ENCODE measurements at regions not wholly inside any gene's neighbourhood (a gene's known extent, or its start where the extent isn't known, plus 50 kb on each side); places are given as distances from the start of the nearest gene placed in this dataset.
"Not testable (repeated sequence)": the region's sequence is repeated elsewhere in the genome, so short reads cannot be mapped to it uniquely, and the experiment has no call there.

DNA sequence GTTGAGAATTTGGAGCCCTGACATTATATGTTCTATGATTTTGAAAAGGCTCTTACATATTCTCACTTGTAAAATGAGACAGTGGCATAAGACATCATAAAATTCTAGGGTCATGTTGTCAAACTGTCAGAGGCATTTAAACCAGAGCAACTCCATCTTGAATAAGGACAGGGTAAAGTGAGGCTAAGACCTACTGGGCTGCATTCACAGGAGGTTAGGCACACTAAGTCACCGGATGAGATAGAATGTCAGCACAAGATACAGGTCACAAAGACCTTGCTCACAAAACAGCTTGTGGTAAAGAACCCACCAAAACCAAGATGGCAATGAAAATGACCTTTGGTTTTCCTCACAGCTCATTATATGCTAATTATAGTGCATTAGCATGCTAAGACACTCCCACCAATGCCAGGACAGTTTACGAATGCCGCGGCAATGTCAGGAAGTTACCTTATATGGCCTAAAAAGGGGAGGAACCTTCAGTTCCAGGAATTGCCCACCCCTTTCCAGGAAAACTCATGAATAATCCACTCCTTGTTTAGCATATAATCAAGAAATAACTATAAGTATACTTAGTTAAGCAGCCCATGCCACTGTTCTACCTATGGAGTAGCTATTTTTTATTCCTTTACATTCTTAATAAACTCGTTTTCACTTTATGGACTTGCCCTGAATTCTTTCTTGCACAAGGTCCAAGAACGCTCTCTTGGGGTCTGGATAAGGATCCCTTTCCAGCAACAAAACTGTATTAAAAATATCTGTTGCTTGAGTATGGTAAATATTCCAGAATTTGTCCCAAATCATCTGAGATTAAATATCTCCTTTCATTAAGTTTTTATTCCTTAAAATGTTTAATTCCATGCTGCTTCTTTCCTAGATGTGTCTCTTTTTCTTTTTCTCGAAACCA is 406.4 kb downstream of the METTL4 start:
- DNase-seq (ENCODE audit: low read depth) = no peak
- TF ChIP-seq, protein P1, sequence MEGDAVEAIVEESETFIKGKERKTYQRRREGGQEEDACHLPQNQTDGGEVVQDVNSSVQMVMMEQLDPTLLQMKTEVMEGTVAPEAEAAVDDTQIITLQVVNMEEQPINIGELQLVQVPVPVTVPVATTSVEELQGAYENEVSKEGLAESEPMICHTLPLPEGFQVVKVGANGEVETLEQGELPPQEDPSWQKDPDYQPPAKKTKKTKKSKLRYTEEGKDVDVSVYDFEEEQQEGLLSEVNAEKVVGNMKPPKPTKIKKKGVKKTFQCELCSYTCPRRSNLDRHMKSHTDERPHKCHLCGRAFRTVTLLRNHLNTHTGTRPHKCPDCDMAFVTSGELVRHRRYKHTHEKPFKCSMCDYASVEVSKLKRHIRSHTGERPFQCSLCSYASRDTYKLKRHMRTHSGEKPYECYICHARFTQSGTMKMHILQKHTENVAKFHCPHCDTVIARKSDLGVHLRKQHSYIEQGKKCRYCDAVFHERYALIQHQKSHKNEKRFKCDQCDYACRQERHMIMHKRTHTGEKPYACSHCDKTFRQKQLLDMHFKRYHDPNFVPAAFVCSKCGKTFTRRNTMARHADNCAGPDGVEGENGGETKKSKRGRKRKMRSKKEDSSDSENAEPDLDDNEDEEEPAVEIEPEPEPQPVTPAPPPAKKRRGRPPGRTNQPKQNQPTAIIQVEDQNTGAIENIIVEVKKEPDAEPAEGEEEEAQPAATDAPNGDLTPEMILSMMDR (IDR thresholded peaks at IDR 0.05; ENCODE audit: low read depth, low read length, missing control alignments) = no peak
- H3K4me3 ChIP-seq (ENCODE audit: low read depth, low read length) = no peak overlapping the region

- not testable (repeated sequence) for DNase-seq (ENCODE audit: low read depth); H3K4me3 ChIP-seq (ENCODE audit: low read depth, low read length)
These were observed 404.4 kb downstream of the METTL4 start for GRCh38 chr18:2166876-2167275.

- TF ChIP-seq, protein P1 (IDR thresholded peaks at IDR 0.05; ENCODE audit: low read depth, low read length, missing control alignments) = no peak
- no peak overlapping the region for H3K4me3 ChIP-seq (ENCODE audit: low read depth, low read length)
- DNase-seq (ENCODE audit: low read depth) = no peak
These were observed 403.3 kb downstream of the METTL4 start for GRCh38 chr18:2168022-2168421.

DNA sequence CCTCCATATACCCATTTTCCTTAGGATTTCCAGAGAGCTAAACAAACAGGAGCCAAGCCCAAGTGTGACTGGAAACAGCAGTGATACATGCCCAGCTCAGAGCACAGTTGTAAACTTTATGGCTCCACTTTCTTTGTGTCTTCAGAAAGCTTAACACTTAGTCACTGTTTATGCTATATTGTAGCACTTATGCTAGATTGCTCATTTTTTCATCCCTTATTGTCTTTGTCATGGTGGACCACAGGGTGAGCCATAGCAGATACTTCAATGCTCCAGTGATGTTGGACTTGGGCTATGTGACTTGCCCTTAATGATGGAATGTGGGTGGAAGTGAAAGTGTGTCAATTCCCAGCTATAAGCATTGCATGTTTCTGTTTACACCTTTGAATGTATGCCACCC is 401.6 kb downstream of the METTL4 start:
- DNase-seq (ENCODE audit: low read depth) = no peak
- TF ChIP-seq, protein P1 (IDR thresholded peaks at IDR 0.05; ENCODE audit: low read depth, low read length, missing control alignments) = no peak
- H3K4me3 ChIP-seq (ENCODE audit: low read depth, low read length) = no peak overlapping the region

DNA sequence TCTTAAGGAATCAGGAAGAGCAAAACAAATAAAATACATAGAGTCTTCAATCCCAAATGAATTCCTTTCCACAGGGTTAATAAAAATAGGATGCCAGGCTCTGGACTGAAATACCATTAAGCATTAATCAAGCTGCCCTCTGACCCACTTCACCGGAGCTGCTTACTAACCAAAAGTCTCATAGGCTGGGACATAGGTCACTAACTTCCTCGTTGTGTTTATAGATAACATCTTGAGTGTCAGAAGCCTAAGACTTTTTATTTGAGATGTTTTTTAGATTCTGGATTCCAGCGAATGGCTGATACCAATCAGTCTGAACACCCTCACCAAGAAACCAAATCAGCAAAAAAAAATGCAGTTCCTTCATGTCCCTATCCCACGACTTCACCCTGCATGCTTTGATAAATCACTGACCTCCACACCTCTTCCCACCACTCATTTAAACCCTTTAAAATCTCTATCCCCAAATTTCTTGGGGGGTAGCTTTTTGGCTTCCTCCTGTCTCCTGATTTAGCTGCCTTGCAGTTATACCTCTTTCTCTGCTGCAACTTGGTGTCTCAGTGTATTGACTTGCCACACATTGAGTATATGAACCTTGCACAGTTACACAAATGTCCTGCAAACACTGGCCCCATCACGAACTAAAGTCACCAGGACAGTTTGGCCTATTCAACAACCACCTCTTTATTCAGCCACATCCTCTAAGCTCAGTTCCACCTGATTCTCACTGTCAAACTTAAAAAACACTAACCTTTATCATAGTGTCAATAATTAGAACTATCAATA is 399.3 kb downstream of the METTL4 start:
- DNase-seq (ENCODE audit: low read depth) = no peak
- TF ChIP-seq, protein P1 (IDR thresholded peaks at IDR 0.05; ENCODE audit: low read depth, low read length, missing control alignments) = no peak
- H3K4me3 ChIP-seq (ENCODE audit: low read depth, low read length) = no peak overlapping the region

- no peak for DNase-seq (ENCODE audit: low read depth)
- TF ChIP-seq, protein P1 (IDR thresholded peaks at IDR 0.05; ENCODE audit: low read depth, low read length, missing control alignments) = no peak
- H3K4me3 ChIP-seq (ENCODE audit: low read depth, low read length) = no peak overlapping the region
These were observed 398.4 kb downstream of the METTL4 start for GRCh38 chr18:2172881-2173280.

DNA sequence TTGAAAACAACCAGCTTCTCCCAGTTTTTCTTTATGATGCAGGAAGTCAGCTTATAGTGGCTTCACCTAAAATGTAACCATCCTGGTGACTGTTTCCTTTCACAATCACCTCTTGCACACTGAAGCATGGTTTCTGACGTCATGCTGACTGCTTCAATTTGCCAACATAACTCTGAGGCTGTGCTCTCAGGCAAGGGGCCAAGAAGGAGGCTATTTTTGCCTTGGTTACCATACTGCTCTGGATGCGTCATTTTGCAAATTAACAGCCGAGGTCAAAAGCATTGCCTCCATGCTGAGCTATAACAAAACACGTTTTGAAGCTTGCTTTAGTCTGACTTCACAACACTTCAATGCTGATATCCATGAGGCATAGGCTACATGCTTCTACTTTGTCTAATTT is 397.8 kb downstream of the METTL4 start:
- TF ChIP-seq, protein P1 (IDR thresholded peaks at IDR 0.05; ENCODE audit: low read depth, low read length, missing control alignments) = no peak
- DNase-seq (ENCODE audit: low read depth) = no peak
- no peak overlapping the region for H3K4me3 ChIP-seq (ENCODE audit: low read depth, low read length)

Measured in GM12864 (cell line).